Vagina (tissue), 2 donors: ENCODE measurements at regions not wholly inside any gene's neighbourhood (a gene's known extent, or its start where the extent isn't known, plus 50 kb on each side); places are given as distances from the start of the nearest gene placed in this dataset.

Experiments
- POLR2A ChIP-seq, 2 donors: fragments of 450-650 bp; IDR thresholded peaks; one replicate each; pipeline ENCODE4 v1.6.1; 2017; ENCODE audit warnings: antibody characterized with exemption in 2 of 2, mild to moderate bottlenecking in 2 of 2, moderate library complexity in 2 of 2
- TF ChIP-seq, protein P1 (sequence below), 3 experiments: fragments of 450-650 bp in 2 of 3; fragments of 200-600 bp in 1 of 3; sonication (generic) in 1 of 3; IDR thresholded peaks; one replicate each; pipeline ENCODE4 v1.5.1; 2017 to 2019; ENCODE audit warnings: antibody characterized with exemption in 3 of 3, mild to moderate bottlenecking in 2 of 3, moderate library complexity in 2 of 3

DNA sequence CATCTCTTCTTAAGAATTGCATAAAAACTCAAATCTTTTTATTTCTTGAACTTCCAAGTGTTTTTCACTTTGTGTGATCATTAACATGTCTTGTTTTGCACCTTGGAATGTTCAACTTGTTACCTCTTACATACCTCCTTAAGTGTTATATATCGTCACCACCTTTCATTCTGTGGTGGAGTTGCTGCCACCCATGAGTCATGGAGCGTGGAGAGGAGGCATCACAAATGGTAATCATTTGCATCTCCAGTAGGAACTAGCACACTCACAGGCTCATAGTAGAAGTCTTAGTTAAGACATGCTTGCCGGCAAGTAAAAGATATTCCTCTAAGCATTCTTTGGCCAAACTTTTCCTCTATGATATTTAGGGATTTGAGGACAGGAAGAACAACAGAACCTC, 67.0 kb upstream of the VCX start:
- TF ChIP-seq, protein P1, sequence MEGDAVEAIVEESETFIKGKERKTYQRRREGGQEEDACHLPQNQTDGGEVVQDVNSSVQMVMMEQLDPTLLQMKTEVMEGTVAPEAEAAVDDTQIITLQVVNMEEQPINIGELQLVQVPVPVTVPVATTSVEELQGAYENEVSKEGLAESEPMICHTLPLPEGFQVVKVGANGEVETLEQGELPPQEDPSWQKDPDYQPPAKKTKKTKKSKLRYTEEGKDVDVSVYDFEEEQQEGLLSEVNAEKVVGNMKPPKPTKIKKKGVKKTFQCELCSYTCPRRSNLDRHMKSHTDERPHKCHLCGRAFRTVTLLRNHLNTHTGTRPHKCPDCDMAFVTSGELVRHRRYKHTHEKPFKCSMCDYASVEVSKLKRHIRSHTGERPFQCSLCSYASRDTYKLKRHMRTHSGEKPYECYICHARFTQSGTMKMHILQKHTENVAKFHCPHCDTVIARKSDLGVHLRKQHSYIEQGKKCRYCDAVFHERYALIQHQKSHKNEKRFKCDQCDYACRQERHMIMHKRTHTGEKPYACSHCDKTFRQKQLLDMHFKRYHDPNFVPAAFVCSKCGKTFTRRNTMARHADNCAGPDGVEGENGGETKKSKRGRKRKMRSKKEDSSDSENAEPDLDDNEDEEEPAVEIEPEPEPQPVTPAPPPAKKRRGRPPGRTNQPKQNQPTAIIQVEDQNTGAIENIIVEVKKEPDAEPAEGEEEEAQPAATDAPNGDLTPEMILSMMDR (IDR thresholded peaks at IDR 0.05), result no peak
- TF ChIP-seq POLR2A (IDR thresholded peaks at IDR 0.05), result no peak
